ENCODE measurements at regions not wholly inside any gene's neighbourhood (a gene's known extent, or its start where the extent isn't known, plus 50 kb on each side); places are given as distances from the start of the nearest gene placed in this dataset.

- no peak overlapping the region for H3K27ac ChIP-seq
- no peak for DNase-seq (ENCODE audit: low read depth, low spot score)
- no peak overlapping the region for H3K9ac ChIP-seq (ENCODE audit: insufficient read length)
- H3K36me3 ChIP-seq (ENCODE audit: insufficient read depth, low read length) = no peaks in the 10 kb centered on the region
- H3K4me3 ChIP-seq = no peak overlapping the region
- TF ChIP-seq POLR2AphosphoS5 (IDR thresholded peaks at IDR 0.05; ENCODE audit: borderline replicate concordance, low read depth, low read length) (no peak), EZH2 (IDR thresholded peaks at IDR 0.05) (no peak), FOXP2 (optimal IDR thresholded peaks at IDR 0.05; ENCODE audit: control extremely low read depth, extremely low read length, insufficient read depth) (no peak)
- H3K9me3 ChIP-seq (ENCODE audit: low read depth, low read length) = no peaks in the 10 kb centered on the region
These were observed 324.7 kb downstream of the SOX2 start for GRCh38 chr3:182036382-182036781.

GRCh38 chr3:182041668-182042291 is 330.1 kb downstream of the SOX2 start:
- DNase-seq (ENCODE audit: low read depth, low spot score) = no peak
- Histone ChIP-seq H3K36me3 (ENCODE audit: insufficient read depth, low read length) (no peaks in the 10 kb centered on the region), H3K9ac (ENCODE audit: insufficient read length) (no peak overlapping the region), H3K27ac (no peak overlapping the region), H3K4me3 (no peak overlapping the region), H3K9me3 (ENCODE audit: low read depth, low read length) (no peaks in the 10 kb centered on the region)
- TF ChIP-seq EZH2 (IDR thresholded peaks at IDR 0.05) (no peak), POLR2AphosphoS5 (IDR thresholded peaks at IDR 0.05; ENCODE audit: borderline replicate concordance, low read depth, low read length) (no peak), FOXP2 (optimal IDR thresholded peaks at IDR 0.05; ENCODE audit: control extremely low read depth, extremely low read length, insufficient read depth) (no peak)

- no peak for DNase-seq (ENCODE audit: low read depth, low spot score)
- no peak overlapping the region for H3K27ac ChIP-seq
- no peak overlapping the region for H3K9ac ChIP-seq (ENCODE audit: insufficient read length)
- no peak overlapping the region for H3K4me3 ChIP-seq
- no peaks in the 10 kb centered on the region for H3K36me3 ChIP-seq (ENCODE audit: insufficient read depth, low read length)
- H3K9me3 ChIP-seq (ENCODE audit: low read depth, low read length) = no peaks in the 10 kb centered on the region
- TF ChIP-seq FOXP2 (optimal IDR thresholded peaks at IDR 0.05; ENCODE audit: control extremely low read depth, extremely low read length, insufficient read depth) (no peak), POLR2AphosphoS5 (IDR thresholded peaks at IDR 0.05; ENCODE audit: borderline replicate concordance, low read depth, low read length) (no peak), EZH2 (IDR thresholded peaks at IDR 0.05) (no peak)
These were observed 334.0 kb downstream of the SOX2 start for GRCh38 chr3:182045736-182046135.

- no peaks in the 10 kb centered on the region for H3K36me3 ChIP-seq (ENCODE audit: insufficient read depth, low read length)
These were observed 334.5 kb downstream of the SOX2 start for GRCh38 chr3:182046166-182046764.

GRCh38 chr3:182050932-182051331 is 339.2 kb downstream of the SOX2 start:
- peak; percentile 77 for DNase-seq (ENCODE audit: low read depth, low spot score)
- no peak overlapping the region for H3K27ac ChIP-seq
- TF ChIP-seq EZH2 (IDR thresholded peaks at IDR 0.05) (no peak), POLR2AphosphoS5 (IDR thresholded peaks at IDR 0.05; ENCODE audit: borderline replicate concordance, low read depth, low read length) (peak; percentile 67; the same call in 1 of the 2 replicates)
- no peaks in the 10 kb centered on the region for H3K36me3 ChIP-seq (ENCODE audit: insufficient read depth, low read length)
- H3K9me3 ChIP-seq (ENCODE audit: low read depth, low read length) = no peaks in the 10 kb centered on the region
- peak overlapping the region; percentile 16; the same call in 1 of the 2 replicates for H3K4me3 ChIP-seq
- no peak overlapping the region for H3K9ac ChIP-seq (ENCODE audit: insufficient read length)

More at GRCh38 chr3:182046166-182046764, 334.5 kb downstream of the SOX2 start:
- Histone ChIP-seq H3K27ac (no peak overlapping the region), H3K9me3 (ENCODE audit: low read depth, low read length) (no peaks in the 10 kb centered on the region), H3K4me3 (no peak overlapping the region), H3K9ac (ENCODE audit: insufficient read length) (no peak overlapping the region)
- TF ChIP-seq POLR2AphosphoS5 (IDR thresholded peaks at IDR 0.05; ENCODE audit: borderline replicate concordance, low read depth, low read length) = no peak
- no peak for TF ChIP-seq FOXP2 (optimal IDR thresholded peaks at IDR 0.05; ENCODE audit: control extremely low read depth, extremely low read length, insufficient read depth)
- no peak for TF ChIP-seq EZH2 (IDR thresholded peaks at IDR 0.05)
- DNase-seq (ENCODE audit: low read depth, low spot score) = no peak

GRCh38 chr3:182052332-182052731 is 340.6 kb downstream of the SOX2 start:
- no peak for DNase-seq (ENCODE audit: low read depth, low spot score)
- Histone ChIP-seq H3K27ac (no peak overlapping the region), H3K9me3 (ENCODE audit: low read depth, low read length) (no peaks in the 10 kb centered on the region), H3K4me3 (no peak overlapping the region), H3K9ac (ENCODE audit: insufficient read length) (no peak overlapping the region), H3K36me3 (ENCODE audit: insufficient read depth, low read length) (no peaks in the 10 kb centered on the region)
- TF ChIP-seq EZH2 (IDR thresholded peaks at IDR 0.05) (no peak), FOXP2 (optimal IDR thresholded peaks at IDR 0.05; ENCODE audit: control extremely low read depth, extremely low read length, insufficient read depth) (no peak), POLR2AphosphoS5 (IDR thresholded peaks at IDR 0.05; ENCODE audit: borderline replicate concordance, low read depth, low read length) (no peak)

GRCh38 chr3:182052757-182053156 is 341.0 kb downstream of the SOX2 start:
- DNase-seq (ENCODE audit: low read depth, low spot score) = peak; percentile 56

GRCh38 chr3:182058488-182058887 is 346.8 kb downstream of the SOX2 start:
- H3K36me3 ChIP-seq (ENCODE audit: insufficient read depth, low read length) = no peaks in the 10 kb centered on the region
- DNase-seq (ENCODE audit: low read depth, low spot score) = no peak
- H3K27ac ChIP-seq = no peak overlapping the region
- H3K9ac ChIP-seq (ENCODE audit: insufficient read length) = no peak overlapping the region
- TF ChIP-seq POLR2AphosphoS5 (IDR thresholded peaks at IDR 0.05; ENCODE audit: borderline replicate concordance, low read depth, low read length) (no peak), FOXP2 (optimal IDR thresholded peaks at IDR 0.05; ENCODE audit: control extremely low read depth, extremely low read length, insufficient read depth) (no peak), EZH2 (IDR thresholded peaks at IDR 0.05) (no peak)
- no peak overlapping the region for H3K4me3 ChIP-seq
- no peaks in the 10 kb centered on the region for H3K9me3 ChIP-seq (ENCODE audit: low read depth, low read length)

More at GRCh38 chr3:182052757-182053156, 341.0 kb downstream of the SOX2 start:
- Histone ChIP-seq H3K4me3 (no peak overlapping the region), H3K27ac (no peak overlapping the region), H3K9me3 (ENCODE audit: low read depth, low read length) (no peaks in the 10 kb centered on the region), H3K36me3 (ENCODE audit: insufficient read depth, low read length) (no peaks in the 10 kb centered on the region), H3K9ac (ENCODE audit: insufficient read length) (no peak overlapping the region)
- TF ChIP-seq POLR2AphosphoS5 (IDR thresholded peaks at IDR 0.05; ENCODE audit: borderline replicate concordance, low read depth, low read length) (no peak; the same call in 1 of the 2 replicates), FOXP2 (optimal IDR thresholded peaks at IDR 0.05; ENCODE audit: control extremely low read depth, extremely low read length, insufficient read depth) (no peak), EZH2 (IDR thresholded peaks at IDR 0.05) (no peak)
